HEK293 (cell line): ENCODE measurements at regions not wholly inside any gene's neighbourhood (a gene's known extent, or its start where the extent isn't known, plus 50 kb on each side); places are given as distances from the start of the nearest gene placed in this dataset.

Experiments
- CTCF ChIA-PET: fragments of 350-600 bp; formaldehyde crosslinking; extraction: SDS; loops from one replicate; lab custom pipeline; 2021; ENCODE audit warnings: antibody characterized with exemption; lab: Yijun Ruan, JAX
- POLR2A ChIA-PET: fragments of 300-600 bp; formaldehyde crosslinking; extraction: SDS; loops from one replicate; lab custom pipeline; 2020; ENCODE audit warnings: antibody characterized with exemption, inconsistent platforms; lab: Yijun Ruan, JAX
- H3K27ac ChIP-seq: fragments of 200-500 bp; sonication (Bioruptor generic); 2 replicates; pipeline ENCODE4 v1.5.1; 2014; ENCODE audit warnings: low read depth, low read length, control low read depth, inconsistent platforms; ENCODE audit errors: extremely low read depth
- H3K36me3 ChIP-seq, 2 experiments: fragments of 200-500 bp in 1 of 2; sonication (Bioruptor generic) in 1 of 2; 1 replicate in 1 of 2; 2 replicates in 1 of 2; pipeline ENCODE4 v1.5.1; 2014 to 2017; ENCODE audit warnings: inconsistent platforms in 2 of 2, low read length in 2 of 2; ENCODE audit not compliant: control insufficient read depth in 2 of 2, insufficient read depth in 1 of 2
- H3K4me1 ChIP-seq: fragments of 200-500 bp; sonication (Bioruptor generic); 2 replicates; pipeline ENCODE4 v1.5.1; 2014; ENCODE audit warnings: mild to moderate bottlenecking, low read length, inconsistent platforms; ENCODE audit not compliant: control insufficient read depth, insufficient read depth
- H3K4me3 ChIP-seq: 2 replicates; pipeline ENCODE4 v1.5.1; 2011; ENCODE audit warnings: low read depth, mild to moderate bottlenecking, control low read depth, low read length, moderate library complexity
- H3K9me3 ChIP-seq: fragments of 200-500 bp; sonication (Bioruptor generic); 2 replicates; pipeline ENCODE4 v1.5.1; 2014; ENCODE audit warnings: low read depth, low read length, inconsistent platforms; ENCODE audit not compliant: control insufficient read depth, insufficient read depth
- EGR2 ChIP-seq: fragments of 450-650 bp; formaldehyde crosslinking; IDR thresholded peaks from 2 replicates; pipeline ENCODE4 v1.5.1; 2016; ENCODE audit warnings: low read depth, missing biosample characterization, missing genetic modification characterization
- SCRT2 ChIP-seq: fragments of 450-650 bp; formaldehyde crosslinking; IDR thresholded peaks from 2 replicates; pipeline ENCODE4 v1.5.1; 2016; ENCODE audit warnings: missing biosample characterization, missing genetic modification characterization
- ZBTB1 ChIP-seq: fragments of 450-650 bp; formaldehyde crosslinking; IDR thresholded peaks from 2 replicates; pipeline ENCODE4 v1.5.1; 2016; ENCODE audit warnings: missing biosample characterization, missing genetic modification characterization
- ZNF132 ChIP-seq: fragments of 450-650 bp; formaldehyde crosslinking; IDR thresholded peaks from 2 replicates; pipeline ENCODE4 v1.5.1; 2017; ENCODE audit warnings: missing biosample characterization, missing genetic modification characterization, borderline replicate concordance
- ZNF133 ChIP-seq: fragments of 450-650 bp; formaldehyde crosslinking; IDR thresholded peaks from 2 replicates; pipeline ENCODE4 v1.5.1; 2016; ENCODE audit warnings: missing biosample characterization, missing genetic modification characterization
- ZNF140 ChIP-seq: fragments of 450-650 bp; formaldehyde crosslinking; IDR thresholded peaks from 2 replicates; pipeline ENCODE4 v1.5.1; 2016; ENCODE audit warnings: missing biosample characterization, missing genetic modification characterization
- ZNF155 ChIP-seq: fragments of 450-650 bp; formaldehyde crosslinking; IDR thresholded peaks from 2 replicates; pipeline ENCODE4 v1.5.1; 2016; ENCODE audit warnings: missing biosample characterization, missing genetic modification characterization
- ZNF239 ChIP-seq: fragments of 450-650 bp; formaldehyde crosslinking; IDR thresholded peaks from 2 replicates; pipeline ENCODE4 v1.5.1; 2016; ENCODE audit warnings: missing biosample characterization, missing genetic modification characterization
- ZNF354C ChIP-seq: fragments of 450-650 bp; formaldehyde crosslinking; IDR thresholded peaks from 2 replicates; pipeline ENCODE4 v1.5.1; 2016; ENCODE audit warnings: missing biosample characterization, missing genetic modification characterization, low read depth, borderline replicate concordance
- ZNF366 ChIP-seq: fragments of 450-650 bp; formaldehyde crosslinking; conservative IDR thresholded peaks from 2 replicates; pipeline ENCODE4 v1.5.1; 2016; ENCODE audit warnings: missing biosample characterization, missing genetic modification characterization
- ZNF37A ChIP-seq: fragments of 450-650 bp; IDR thresholded peaks from 2 replicates; pipeline ENCODE4 v1.5.1; 2018; ENCODE audit warnings: missing biosample characterization, missing genetic modification characterization
- ZNF404 ChIP-seq: fragments of 450-650 bp; formaldehyde crosslinking; IDR thresholded peaks from 2 replicates; pipeline ENCODE4 v1.5.1; 2017; ENCODE audit warnings: missing biosample characterization, missing genetic modification characterization
- ZNF423 ChIP-seq: fragments of 450-650 bp; formaldehyde crosslinking; IDR thresholded peaks from 2 replicates; pipeline ENCODE4 v1.5.1; 2016; ENCODE audit warnings: missing biosample characterization, missing genetic modification characterization
- ZNF585B ChIP-seq: fragments of 450-650 bp; formaldehyde crosslinking; IDR thresholded peaks from 2 replicates; pipeline ENCODE4 v1.5.1; 2016; ENCODE audit warnings: missing biosample characterization, missing genetic modification characterization
- ZNF600 ChIP-seq: fragments of 450-650 bp; formaldehyde crosslinking; IDR thresholded peaks from 2 replicates; pipeline ENCODE4 v1.5.1; 2016; ENCODE audit warnings: missing biosample characterization, missing genetic modification characterization
- ZNF791 ChIP-seq: fragments of 450-650 bp; formaldehyde crosslinking; IDR thresholded peaks from 2 replicates; pipeline ENCODE4 v1.5.1; 2016; ENCODE audit warnings: missing biosample characterization, missing genetic modification characterization
- TF ChIP-seq, protein P1 (sequence below): fragments of 450-650 bp; formaldehyde crosslinking; IDR thresholded peaks from 2 replicates; pipeline ENCODE4 v1.5.1; 2017; ENCODE audit warnings: missing biosample characterization, missing genetic modification characterization
- TF ChIP-seq, protein P2 (sequence below): fragments of 450-650 bp; formaldehyde crosslinking; IDR thresholded peaks from 2 replicates; pipeline ENCODE4 v1.5.1; 2016; ENCODE audit warnings: missing biosample characterization, missing genetic modification characterization
- TF ChIP-seq, protein P3 (sequence below): fragments of 450-650 bp; formaldehyde crosslinking; IDR thresholded peaks from 2 replicates; pipeline ENCODE4 v1.5.1; 2016; ENCODE audit warnings: missing biosample characterization, missing genetic modification characterization
- TF ChIP-seq, protein P4 (sequence below): sonication (generic); formaldehyde crosslinking; IDR thresholded peaks from 2 replicates; pipeline ENCODE4 v1.8.1; 2022; ENCODE audit warnings: mild to moderate bottlenecking, moderate library complexity, missing genetic modification reagents
- TF ChIP-seq, protein P5 (sequence below): fragments of 450-650 bp; formaldehyde crosslinking; IDR thresholded peaks from 2 replicates; pipeline ENCODE4 v1.5.1; 2016; ENCODE audit warnings: missing biosample characterization, missing genetic modification characterization, borderline replicate concordance

DNA sequence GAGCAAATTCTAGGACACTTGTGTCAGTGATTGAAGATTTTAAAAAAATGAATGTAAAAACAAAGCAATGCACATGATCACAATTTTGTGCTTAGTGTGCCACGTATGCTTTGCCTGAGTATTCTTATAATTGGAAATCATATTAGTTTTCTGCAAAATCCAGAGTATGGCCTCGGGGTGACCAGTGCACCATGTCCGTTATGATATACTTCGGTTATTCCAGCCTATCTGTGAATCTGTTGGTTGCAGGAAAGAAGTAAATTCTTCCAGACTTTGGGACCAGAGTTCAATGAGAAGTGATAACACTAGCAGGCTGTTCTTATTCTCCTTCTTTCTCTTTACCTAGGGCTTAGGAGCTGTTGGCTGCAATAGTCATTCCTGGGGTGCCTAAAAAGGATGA is 152.0 kb upstream of the TMC3 start:
- no peaks in the 10 kb centered on the region for H3K36me3 ChIP-seq
- ChIA-PET POLR2A (no interaction called here), CTCF (no interaction called here)
- no peak overlapping the region for H3K27ac ChIP-seq
- TF ChIP-seq ZNF133 (tag by site-specific recombination), result no peak
- no peak for TF ChIP-seq ZNF585B
- TF ChIP-seq ZNF366, result no peak
- no peak for TF ChIP-seq EGR2 (tag by site-specific recombination)
- TF ChIP-seq ZNF239, result no peak
- no peak for TF ChIP-seq ZNF354C (tag by site-specific recombination)
- no peak for TF ChIP-seq ZNF37A (tag by site-specific recombination)
- no peak for TF ChIP-seq ZNF600 (tag by site-specific recombination)
- TF ChIP-seq ZNF132, result no peak
- no peak for TF ChIP-seq ZBTB1
- TF ChIP-seq, protein P1, sequence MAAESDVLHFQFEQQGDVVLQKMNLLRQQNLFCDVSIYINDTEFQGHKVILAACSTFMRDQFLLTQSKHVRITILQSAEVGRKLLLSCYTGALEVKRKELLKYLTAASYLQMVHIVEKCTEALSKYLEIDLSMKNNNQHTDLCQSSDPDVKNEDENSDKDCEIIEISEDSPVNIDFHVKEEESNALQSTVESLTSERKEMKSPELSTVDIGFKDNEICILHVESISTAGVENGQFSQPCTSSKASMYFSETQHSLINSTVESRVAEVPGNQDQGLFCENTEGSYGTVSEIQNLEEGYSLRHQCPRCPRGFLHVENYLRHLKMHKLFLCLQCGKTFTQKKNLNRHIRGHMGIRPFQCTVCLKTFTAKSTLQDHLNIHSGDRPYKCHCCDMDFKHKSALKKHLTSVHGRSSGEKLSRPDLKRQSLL, result no peak
- TF ChIP-seq, protein P2, sequence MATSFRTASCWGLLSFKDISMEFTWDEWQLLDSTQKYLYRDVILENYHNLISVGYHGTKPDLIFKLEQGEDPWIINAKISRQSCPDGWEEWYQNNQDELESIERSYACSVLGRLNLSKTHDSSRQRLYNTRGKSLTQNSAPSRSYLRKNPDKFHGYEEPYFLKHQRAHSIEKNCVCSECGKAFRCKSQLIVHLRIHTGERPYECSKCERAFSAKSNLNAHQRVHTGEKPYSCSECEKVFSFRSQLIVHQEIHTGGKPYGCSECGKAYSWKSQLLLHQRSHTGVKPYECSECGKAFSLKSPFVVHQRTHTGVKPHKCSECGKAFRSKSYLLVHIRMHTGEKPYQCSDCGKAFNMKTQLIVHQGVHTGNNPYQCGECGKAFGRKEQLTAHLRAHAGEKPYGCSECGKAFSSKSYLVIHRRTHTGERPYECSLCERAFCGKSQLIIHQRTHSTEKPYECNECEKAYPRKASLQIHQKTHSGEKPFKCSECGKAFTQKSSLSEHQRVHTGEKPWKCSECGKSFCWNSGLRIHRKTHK (tag by site-specific recombination), result no peak
- TF ChIP-seq, protein P3, sequence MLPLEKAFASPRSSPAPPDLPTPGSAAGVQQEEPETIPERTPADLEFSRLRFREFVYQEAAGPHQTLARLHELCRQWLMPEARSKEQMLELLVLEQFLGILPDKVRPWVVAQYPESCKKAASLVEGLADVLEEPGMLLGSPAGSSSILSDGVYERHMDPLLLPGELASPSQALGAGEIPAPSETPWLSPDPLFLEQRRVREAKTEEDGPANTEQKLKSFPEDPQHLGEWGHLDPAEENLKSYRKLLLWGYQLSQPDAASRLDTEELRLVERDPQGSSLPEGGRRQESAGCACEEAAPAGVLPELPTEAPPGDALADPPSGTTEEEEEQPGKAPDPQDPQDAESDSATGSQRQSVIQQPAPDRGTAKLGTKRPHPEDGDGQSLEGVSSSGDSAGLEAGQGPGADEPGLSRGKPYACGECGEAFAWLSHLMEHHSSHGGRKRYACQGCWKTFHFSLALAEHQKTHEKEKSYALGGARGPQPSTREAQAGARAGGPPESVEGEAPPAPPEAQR (tag by site-specific recombination), result no peak
- TF ChIP-seq, protein P4, sequence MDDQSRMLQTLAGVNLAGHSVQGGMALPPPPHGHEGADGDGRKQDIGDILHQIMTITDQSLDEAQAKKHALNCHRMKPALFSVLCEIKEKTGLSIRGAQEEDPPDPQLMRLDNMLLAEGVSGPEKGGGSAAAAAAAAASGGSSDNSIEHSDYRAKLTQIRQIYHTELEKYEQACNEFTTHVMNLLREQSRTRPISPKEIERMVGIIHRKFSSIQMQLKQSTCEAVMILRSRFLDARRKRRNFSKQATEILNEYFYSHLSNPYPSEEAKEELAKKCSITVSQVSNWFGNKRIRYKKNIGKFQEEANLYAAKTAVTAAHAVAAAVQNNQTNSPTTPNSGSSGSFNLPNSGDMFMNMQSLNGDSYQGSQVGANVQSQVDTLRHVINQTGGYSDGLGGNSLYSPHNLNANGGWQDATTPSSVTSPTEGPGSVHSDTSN (CRISPR knock-in tag), result no peak
- H3K9me3 ChIP-seq, result no peaks in the 10 kb centered on the region
- H3K4me1 ChIP-seq, result peaks cover 11% of the 10 kb centered on the region
- no peak overlapping the region for H3K4me3 ChIP-seq

DNA sequence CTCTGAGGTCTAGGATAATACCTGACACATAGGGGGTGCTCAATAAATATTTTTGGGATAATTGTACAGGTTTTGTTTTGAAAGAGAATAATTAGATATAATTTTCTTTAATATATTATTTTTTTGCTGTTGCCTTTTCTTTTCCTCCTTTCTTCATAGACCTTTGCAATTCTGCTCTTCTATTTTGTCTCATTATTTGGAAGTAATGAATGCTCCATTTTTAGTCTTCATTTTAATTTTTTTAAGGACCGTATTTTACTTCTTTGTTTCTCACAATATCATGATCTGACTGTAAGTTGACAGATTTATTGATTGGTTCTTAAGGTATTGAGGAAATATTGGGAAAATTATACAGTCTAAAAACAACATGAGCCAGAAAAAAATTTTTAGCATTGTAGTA is 150.5 kb upstream of the TMC3 start:
- CTCF ChIA-PET, result no interaction called here
- Histone ChIP-seq H3K36me3 (no peaks in the 10 kb centered on the region), H3K9me3 (no peaks in the 10 kb centered on the region), H3K4me3 (no peak overlapping the region), H3K27ac (no peak overlapping the region), H3K4me1 (no peaks in the 10 kb centered on the region)
- POLR2A ChIA-PET, result no interaction called here
- TF ChIP-seq ZNF423 (tag by site-specific recombination) (no peak), SCRT2 (no peak), ZNF140 (peak; percentile 94), ZNF404 (tag by site-specific recombination) (no peak), ZNF155 (tag by site-specific recombination) (no peak), ZNF791 (no peak)
- TF ChIP-seq, protein P1, result no peak
- TF ChIP-seq, protein P5, sequence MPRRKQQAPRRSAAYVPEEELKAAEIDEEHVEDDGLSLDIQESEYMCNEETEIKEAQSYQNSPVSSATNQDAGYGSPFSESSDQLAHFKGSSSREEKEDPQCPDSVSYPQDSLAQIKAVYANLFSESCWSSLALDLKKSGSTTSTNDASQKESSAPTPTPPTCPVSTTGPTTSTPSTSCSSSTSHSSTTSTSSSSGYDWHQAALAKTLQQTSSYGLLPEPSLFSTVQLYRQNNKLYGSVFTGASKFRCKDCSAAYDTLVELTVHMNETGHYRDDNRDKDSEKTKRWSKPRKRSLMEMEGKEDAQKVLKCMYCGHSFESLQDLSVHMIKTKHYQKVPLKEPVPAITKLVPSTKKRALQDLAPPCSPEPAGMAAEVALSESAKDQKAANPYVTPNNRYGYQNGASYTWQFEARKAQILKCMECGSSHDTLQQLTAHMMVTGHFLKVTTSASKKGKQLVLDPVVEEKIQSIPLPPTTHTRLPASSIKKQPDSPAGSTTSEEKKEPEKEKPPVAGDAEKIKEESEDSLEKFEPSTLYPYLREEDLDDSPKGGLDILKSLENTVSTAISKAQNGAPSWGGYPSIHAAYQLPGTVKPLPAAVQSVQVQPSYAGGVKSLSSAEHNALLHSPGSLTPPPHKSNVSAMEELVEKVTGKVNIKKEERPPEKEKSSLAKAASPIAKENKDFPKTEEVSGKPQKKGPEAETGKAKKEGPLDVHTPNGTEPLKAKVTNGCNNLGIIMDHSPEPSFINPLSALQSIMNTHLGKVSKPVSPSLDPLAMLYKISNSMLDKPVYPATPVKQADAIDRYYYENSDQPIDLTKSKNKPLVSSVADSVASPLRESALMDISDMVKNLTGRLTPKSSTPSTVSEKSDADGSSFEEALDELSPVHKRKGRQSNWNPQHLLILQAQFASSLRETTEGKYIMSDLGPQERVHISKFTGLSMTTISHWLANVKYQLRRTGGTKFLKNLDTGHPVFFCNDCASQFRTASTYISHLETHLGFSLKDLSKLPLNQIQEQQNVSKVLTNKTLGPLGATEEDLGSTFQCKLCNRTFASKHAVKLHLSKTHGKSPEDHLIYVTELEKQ, result no peak
